Mammary epithelial cell (primary cell): ENCODE measurements at regions not wholly inside any gene's neighbourhood (a gene's known extent, or its start where the extent isn't known, plus 50 kb on each side); places are given as distances from the start of the nearest gene placed in this dataset.

Experiments used
- EZH2 ChIP-seq: IDR thresholded peaks from 2 replicates; pipeline ENCODE4 v1.6.1; 2012; ENCODE audit warnings: low read length, inconsistent platforms, borderline replicate concordance
- TF ChIP-seq, protein P1 (sequence below), 2 donors: IDR thresholded peaks in 1 of 2; conservative IDR thresholded peaks in 1 of 2; 2 replicates each; pipeline ENCODE4 v1.5.1; 2011 to 2012; ENCODE audit warnings: inconsistent platforms in 2 of 2, low read length in 2 of 2, mild to moderate bottlenecking in 2 of 2, control low read depth in 1 of 2, low read depth in 1 of 2; ENCODE audit not compliant: insufficient read depth in 1 of 2; ENCODE audit errors: extremely low read depth in 1 of 2

DNA sequence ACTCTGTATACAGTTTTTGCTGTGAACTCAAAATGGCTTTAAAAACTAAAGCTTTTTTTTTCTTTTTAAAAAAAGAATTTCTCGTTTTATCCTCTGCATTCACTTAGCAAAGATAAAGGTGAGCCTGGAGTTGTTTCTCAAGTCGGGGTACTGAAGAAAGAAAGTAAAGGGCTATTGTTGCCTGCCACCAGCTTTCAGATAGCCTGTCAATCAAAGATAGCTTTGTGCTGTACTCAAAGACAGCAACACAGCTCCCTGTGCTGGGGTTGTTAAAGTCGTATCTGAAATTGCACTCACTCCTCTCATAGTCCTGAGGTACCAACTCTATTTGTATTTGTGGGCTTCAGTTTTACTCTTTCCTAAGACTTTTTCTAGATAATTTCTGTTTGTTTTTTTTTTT is 710.1 kb upstream of the ID4 start:
- TF ChIP-seq, protein P1, sequence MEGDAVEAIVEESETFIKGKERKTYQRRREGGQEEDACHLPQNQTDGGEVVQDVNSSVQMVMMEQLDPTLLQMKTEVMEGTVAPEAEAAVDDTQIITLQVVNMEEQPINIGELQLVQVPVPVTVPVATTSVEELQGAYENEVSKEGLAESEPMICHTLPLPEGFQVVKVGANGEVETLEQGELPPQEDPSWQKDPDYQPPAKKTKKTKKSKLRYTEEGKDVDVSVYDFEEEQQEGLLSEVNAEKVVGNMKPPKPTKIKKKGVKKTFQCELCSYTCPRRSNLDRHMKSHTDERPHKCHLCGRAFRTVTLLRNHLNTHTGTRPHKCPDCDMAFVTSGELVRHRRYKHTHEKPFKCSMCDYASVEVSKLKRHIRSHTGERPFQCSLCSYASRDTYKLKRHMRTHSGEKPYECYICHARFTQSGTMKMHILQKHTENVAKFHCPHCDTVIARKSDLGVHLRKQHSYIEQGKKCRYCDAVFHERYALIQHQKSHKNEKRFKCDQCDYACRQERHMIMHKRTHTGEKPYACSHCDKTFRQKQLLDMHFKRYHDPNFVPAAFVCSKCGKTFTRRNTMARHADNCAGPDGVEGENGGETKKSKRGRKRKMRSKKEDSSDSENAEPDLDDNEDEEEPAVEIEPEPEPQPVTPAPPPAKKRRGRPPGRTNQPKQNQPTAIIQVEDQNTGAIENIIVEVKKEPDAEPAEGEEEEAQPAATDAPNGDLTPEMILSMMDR (conservative IDR thresholded peaks at IDR 0.05 in 1 of 2, IDR thresholded peaks at IDR 0.05 in 1 of 2; ENCODE audit: extremely low read depth in 1 of 2, insufficient read depth in 1 of 2, low read depth in 1 of 2, low read length in 2 of 2) = no peak
- no peak for TF ChIP-seq EZH2
